Endodermal cell (in vitro differentiated cells): ENCODE measurements at regions not wholly inside any gene's neighbourhood (a gene's known extent, or its start where the extent isn't known, plus 50 kb on each side); places are given as distances from the start of the nearest gene placed in this dataset.

ENCODE experiments used
- DNase-seq: peaks from one replicate; pipeline ENCODE4 v3.0.0-alpha.2; 2017
- H3K27ac ChIP-seq: 2 replicates; pipeline ENCODE4 v1.5.1; 2013; ENCODE audit warnings: mild to moderate bottlenecking, low read depth, low read length, moderate library complexity
- H3K27me3 ChIP-seq: 2 replicates; pipeline ENCODE4 v1.6.1; 2013; ENCODE audit warnings: mild to moderate bottlenecking, low read length, moderate library complexity; ENCODE audit not compliant: insufficient read depth, control insufficient read depth, poor library complexity, severe bottlenecking
- H3K36me3 ChIP-seq: 2 replicates; pipeline ENCODE4 v1.7.0; 2013; ENCODE audit warnings: mild to moderate bottlenecking, low read length, moderate library complexity; ENCODE audit not compliant: control insufficient read depth, insufficient read depth
- H3K4me1 ChIP-seq: one replicate; pipeline ENCODE4 v1.7.0; 2013; ENCODE audit warnings: low read length; ENCODE audit not compliant: control insufficient read depth, insufficient read depth
- H3K4me3 ChIP-seq: 2 replicates; pipeline ENCODE4 v1.5.1; 2013; ENCODE audit warnings: mild to moderate bottlenecking, low read length, moderate library complexity
- H3K9ac ChIP-seq: 2 replicates; pipeline ENCODE4 v1.6.1; 2013; ENCODE audit warnings: mild to moderate bottlenecking, low read length, moderate library complexity; ENCODE audit not compliant: poor library complexity, severe bottlenecking; ENCODE audit errors: extremely low read depth
- H3K9me3 ChIP-seq: 2 replicates; pipeline ENCODE4 v1.6.1; 2013; ENCODE audit warnings: mild to moderate bottlenecking, low read length, moderate library complexity; ENCODE audit not compliant: control insufficient read depth
- H3K27ac Mint-ChIP-seq: 2 replicates; pipeline ENCODE4 v1.8.0; 2020; ENCODE audit warnings: mixed read lengths
- H3K27me3 Mint-ChIP-seq: 2 replicates; pipeline ENCODE4 v1.8.0; 2021; ENCODE audit warnings: mild to moderate bottlenecking, mixed read lengths; ENCODE audit not compliant: insufficient read depth
- H3K36me3 Mint-ChIP-seq: 2 replicates; pipeline ENCODE4 v1.8.0; 2020; ENCODE audit warnings: low read depth, mixed read lengths
- H3K4me1 Mint-ChIP-seq: 2 replicates; pipeline ENCODE4 v1.8.0; 2020; ENCODE audit warnings: mixed read lengths
- H3K4me3 Mint-ChIP-seq: 2 replicates; pipeline ENCODE4 v1.8.0; 2020; ENCODE audit warnings: mild to moderate bottlenecking, moderate library complexity, mixed read lengths
- H3K9me3 Mint-ChIP-seq: 2 replicates; pipeline ENCODE4 v1.8.0; 2020; ENCODE audit warnings: mild to moderate bottlenecking, mixed read lengths
- WGBS, 2 experiments: methylation state at CpG; one replicate each; pipeline versions ENCODE4 v1.1.5 to v1.1.7; 2013; ENCODE audit warnings: missing lambda C conversion rate in 2 of 2, mixed read lengths in 1 of 2; ENCODE audit not compliant: insufficient coverage in 1 of 2, insufficient read length in 1 of 2; 5-methylcytosine and 5-hydroxymethylcytosine counted together
- TF ChIP-seq, protein P1 (sequence below): fragments of 200-600 bp; sonication (generic); conservative IDR thresholded peaks from 2 replicates; pipeline ENCODE4 v1.5.0; 2021; ENCODE audit warnings: antibody characterized with exemption, mild to moderate bottlenecking

DNA sequence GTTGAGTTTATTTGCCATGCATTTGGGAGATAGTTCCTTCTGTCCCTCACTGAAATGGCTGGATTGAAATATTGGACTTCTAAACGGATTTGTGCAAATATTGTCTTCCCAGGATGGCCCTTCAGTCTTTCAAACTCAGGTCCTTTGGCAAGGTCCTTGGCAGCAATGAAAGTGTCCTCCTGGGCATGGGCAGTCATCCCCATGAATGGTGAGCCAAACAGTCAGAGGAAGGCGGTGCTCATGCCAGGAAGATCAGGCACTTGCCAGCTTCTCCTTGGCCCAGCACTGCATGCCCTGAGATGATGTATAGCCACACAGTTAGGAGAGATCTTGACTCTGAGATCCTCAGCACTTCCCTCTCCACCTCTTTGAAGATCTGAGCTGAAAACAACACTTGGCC is 221.4 kb upstream of the KLF4 start:
- Mint-ChIP-seq H3K9me3 (no peaks in the 10 kb centered on the region), H3K36me3 (no peaks in the 10 kb centered on the region), H3K4me3 (no peak overlapping the region), H3K27me3 (peaks cover 43% of the 10 kb centered on the region), H3K4me1 (peaks cover 5% of the 10 kb centered on the region), H3K27ac (no peak overlapping the region)
- WGBS, 2 experiments, result 85% methylated on average over 2 of the region's 2 CpGs; no CpG with 5 or more reads in 1 of the 2 experiments
- Histone ChIP-seq H3K27me3 (peaks cover 24% of the 10 kb centered on the region), H3K4me1 (no peaks in the 10 kb centered on the region), H3K27ac (no peak overlapping the region), H3K36me3 (no peaks in the 10 kb centered on the region), H3K4me3 (no peak overlapping the region), H3K9me3 (no peaks in the 10 kb centered on the region), H3K9ac (no peak overlapping the region)
- no peak for DNase-seq
- TF ChIP-seq, protein P1, sequence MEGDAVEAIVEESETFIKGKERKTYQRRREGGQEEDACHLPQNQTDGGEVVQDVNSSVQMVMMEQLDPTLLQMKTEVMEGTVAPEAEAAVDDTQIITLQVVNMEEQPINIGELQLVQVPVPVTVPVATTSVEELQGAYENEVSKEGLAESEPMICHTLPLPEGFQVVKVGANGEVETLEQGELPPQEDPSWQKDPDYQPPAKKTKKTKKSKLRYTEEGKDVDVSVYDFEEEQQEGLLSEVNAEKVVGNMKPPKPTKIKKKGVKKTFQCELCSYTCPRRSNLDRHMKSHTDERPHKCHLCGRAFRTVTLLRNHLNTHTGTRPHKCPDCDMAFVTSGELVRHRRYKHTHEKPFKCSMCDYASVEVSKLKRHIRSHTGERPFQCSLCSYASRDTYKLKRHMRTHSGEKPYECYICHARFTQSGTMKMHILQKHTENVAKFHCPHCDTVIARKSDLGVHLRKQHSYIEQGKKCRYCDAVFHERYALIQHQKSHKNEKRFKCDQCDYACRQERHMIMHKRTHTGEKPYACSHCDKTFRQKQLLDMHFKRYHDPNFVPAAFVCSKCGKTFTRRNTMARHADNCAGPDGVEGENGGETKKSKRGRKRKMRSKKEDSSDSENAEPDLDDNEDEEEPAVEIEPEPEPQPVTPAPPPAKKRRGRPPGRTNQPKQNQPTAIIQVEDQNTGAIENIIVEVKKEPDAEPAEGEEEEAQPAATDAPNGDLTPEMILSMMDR, result no peak

DNA sequence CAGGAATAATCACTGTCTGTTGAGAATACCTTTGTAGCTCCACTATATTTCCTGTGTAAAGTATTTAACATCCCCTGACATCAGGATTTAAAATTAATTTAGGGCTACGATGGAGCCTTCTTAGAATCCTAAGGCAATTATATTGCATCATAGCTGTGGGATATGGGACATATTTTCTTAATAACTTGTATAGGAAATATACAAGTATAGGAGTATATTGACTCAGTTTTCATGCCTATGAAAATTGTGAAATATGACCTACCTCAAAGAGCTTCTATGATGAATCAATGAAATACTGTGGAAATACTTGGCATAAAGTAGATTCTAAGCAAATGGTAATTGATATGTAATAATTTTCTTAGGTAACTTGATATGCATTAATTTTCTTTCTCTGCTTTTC is 221.0 kb upstream of the KLF4 start:
- Mint-ChIP-seq H3K36me3 (no peaks in the 10 kb centered on the region), H3K27me3 (peaks cover 43% of the 10 kb centered on the region), H3K4me1 (peaks cover 4% of the 10 kb centered on the region), H3K4me3 (no peak overlapping the region), H3K9me3 (no peaks in the 10 kb centered on the region), H3K27ac (no peak overlapping the region)
- H3K9ac ChIP-seq, result no peak overlapping the region
- H3K27me3 ChIP-seq, result peaks cover 24% of the 10 kb centered on the region
- H3K27ac ChIP-seq, result no peak overlapping the region
- H3K4me1 ChIP-seq, result peaks cover 3% of the 10 kb centered on the region
- TF ChIP-seq, protein P1, result no peak
- H3K9me3 ChIP-seq, result no peaks in the 10 kb centered on the region
- 100% methylated on average over 1 of the region's 1 CpG; no CpG with 5 or more reads in 1 of the 2 experiments for WGBS, 2 experiments
- no peak for DNase-seq
- H3K36me3 ChIP-seq, result no peaks in the 10 kb centered on the region
- H3K4me3 ChIP-seq, result no peak overlapping the region

DNA sequence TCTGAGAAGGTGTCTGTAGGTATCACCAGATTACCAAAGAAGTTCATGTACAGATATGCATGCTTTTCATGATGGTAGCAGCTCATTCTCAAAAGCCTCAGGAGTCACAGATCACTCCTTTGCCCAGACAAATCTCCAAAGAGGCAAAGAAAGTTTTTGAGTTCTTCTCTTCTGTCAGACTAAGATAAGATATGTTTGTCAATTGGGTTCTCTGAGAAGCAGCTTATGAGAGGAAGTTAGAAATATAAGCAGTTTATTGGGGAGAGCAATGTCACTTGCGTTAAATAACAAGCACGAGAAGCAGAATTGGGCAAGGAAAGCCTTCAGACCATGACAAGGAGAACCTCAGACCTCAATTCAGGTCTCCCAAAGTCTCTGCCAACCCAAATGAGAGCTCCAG is 219.2 kb upstream of the KLF4 start:
- Histone ChIP-seq H3K27me3 (peaks cover 24% of the 10 kb centered on the region), H3K36me3 (no peaks in the 10 kb centered on the region), H3K27ac (no peak overlapping the region), H3K4me3 (no peak overlapping the region), H3K4me1 (peaks cover 3% of the 10 kb centered on the region), H3K9ac (no peak overlapping the region), H3K9me3 (no peaks in the 10 kb centered on the region)
- WGBS, 2 experiments, result 95 to 100% methylated on average over 2 of the region's 2 CpGs
- Mint-ChIP-seq H3K9me3 (no peaks in the 10 kb centered on the region), H3K4me1 (peaks cover 2% of the 10 kb centered on the region), H3K4me3 (no peak overlapping the region), H3K27me3 (peaks cover 36% of the 10 kb centered on the region), H3K36me3 (no peaks in the 10 kb centered on the region), H3K27ac (no peak overlapping the region)
- DNase-seq, result no peak
- TF ChIP-seq, protein P1, result no peak
